WERI-Rb-1 (cell line): ENCODE measurements at regions not wholly inside any gene's neighbourhood (a gene's known extent, or its start where the extent isn't known, plus 50 kb on each side); places are given as distances from the start of the nearest gene placed in this dataset.
"Not testable (repeated sequence)": the region's sequence is repeated elsewhere in the genome, so short reads cannot be mapped to it uniquely, and the experiment has no call there.

Experiments
- DNase-seq: peaks from one replicate; pipeline ENCODE4 v3.0.0-alpha.2; 2020
- H3K27ac ChIP-seq: fragments of 250-450 bp; sonication (Bioruptor Pico); 2 replicates; pipeline ENCODE4 v1.5.1; 2020; ENCODE audit warnings: mild to moderate bottlenecking, moderate library complexity
- H3K27me3 ChIP-seq: fragments of 250-450 bp; sonication (Bioruptor Pico); 2 replicates; pipeline ENCODE4 v1.5.1; 2021; ENCODE audit warnings: mild to moderate bottlenecking, low read depth, moderate library complexity; ENCODE audit not compliant: insufficient read depth, severe bottlenecking
- H3K36me3 ChIP-seq: fragments of 250-450 bp; sonication (Bioruptor Pico); 2 replicates; pipeline ENCODE4 v1.5.1; 2020; ENCODE audit warnings: mild to moderate bottlenecking, moderate library complexity
- H3K4me3 ChIP-seq: 2 replicates; pipeline ENCODE4 v1.5.1; 2011; ENCODE audit warnings: low read depth, mild to moderate bottlenecking, control low read depth, low read length
- H3K9me3 ChIP-seq: fragments of 250-450 bp; sonication (Bioruptor Pico); 2 replicates; pipeline ENCODE4 v1.5.1; 2021; ENCODE audit warnings: mild to moderate bottlenecking, moderate library complexity; ENCODE audit not compliant: severe bottlenecking
- CTCF ChIP-seq: IDR thresholded peaks from 2 replicates; pipeline ENCODE4 v1.5.1; 2011; ENCODE audit warnings: low read depth, mild to moderate bottlenecking, control low read depth, inconsistent platforms, low read length

GRCh38 chr9:26789959-26790358 is 102.6 kb downstream of the CAAP1 start:
- no peak for TF ChIP-seq CTCF
- H3K4me3 ChIP-seq = no peak overlapping the region
- no peak for DNase-seq
- no peaks in the 10 kb centered on the region for H3K36me3 ChIP-seq
- no peaks in the 10 kb centered on the region for H3K27me3 ChIP-seq
- no peak overlapping the region for H3K27ac ChIP-seq
- H3K9me3 ChIP-seq = no peaks in the 10 kb centered on the region

- no peaks in the 10 kb centered on the region for H3K27me3 ChIP-seq
- H3K4me3 ChIP-seq = no peak overlapping the region
- H3K27ac ChIP-seq = no peak overlapping the region
- no peaks in the 10 kb centered on the region for H3K9me3 ChIP-seq
- no peak for TF ChIP-seq CTCF
- H3K36me3 ChIP-seq = no peaks in the 10 kb centered on the region
- DNase-seq = peak; percentile 13
These were observed 106.0 kb downstream of the CAAP1 start for GRCh38 chr9:26786564-26786963.

- H3K36me3 ChIP-seq = no peaks in the 10 kb centered on the region
- no peak for DNase-seq
- no peaks in the 10 kb centered on the region for H3K9me3 ChIP-seq
- no peak overlapping the region for H3K27ac ChIP-seq
- no peak overlapping the region for H3K4me3 ChIP-seq
- TF ChIP-seq CTCF = no peak
- H3K27me3 ChIP-seq = no peaks in the 10 kb centered on the region
These were observed 109.7 kb downstream of the CAAP1 start for GRCh38 chr9:26782899-26783298.

- no peak for TF ChIP-seq CTCF
- H3K27ac ChIP-seq = no peak overlapping the region
- H3K36me3 ChIP-seq = no peaks in the 10 kb centered on the region
- no peaks in the 10 kb centered on the region for H3K27me3 ChIP-seq
- no peak overlapping the region for H3K4me3 ChIP-seq
- DNase-seq = no peak
- H3K9me3 ChIP-seq = no peaks in the 10 kb centered on the region
These were observed 110.7 kb downstream of the CAAP1 start for GRCh38 chr9:26781906-26782305.

GRCh38 chr9:26780307-26780706 is 112.3 kb downstream of the CAAP1 start:
- H3K9me3 ChIP-seq, H3K4me3 ChIP-seq, H3K27ac ChIP-seq, H3K36me3 ChIP-seq, H3K27me3 ChIP-seq, DNase-seq: not testable (repeated sequence)

- H3K9me3 ChIP-seq = no peaks in the 10 kb centered on the region
- no peak for TF ChIP-seq CTCF
- no peak overlapping the region for H3K4me3 ChIP-seq
- H3K27me3 ChIP-seq = no peaks in the 10 kb centered on the region
- DNase-seq = no peak
- H3K36me3 ChIP-seq = no peaks in the 10 kb centered on the region
- H3K27ac ChIP-seq = no peak overlapping the region
These were observed 113.5 kb downstream of the CAAP1 start for GRCh38 chr9:26779062-26779461.
